Activated CD8-positive, alpha-beta memory T cell treated with anti-CD3 and anti-CD28 coated beads for 4 hours (primary cell): ENCODE measurements at regions not wholly inside any gene's neighbourhood (a gene's known extent, or its start where the extent isn't known, plus 50 kb on each side); places are given as distances from the start of the nearest gene placed in this dataset.
"Not testable (repeated sequence)": the region's sequence is repeated elsewhere in the genome, so short reads cannot be mapped to it uniquely, and the experiment has no call there.

ENCODE experiments used
- DNase-seq, 2 donors: peaks; one replicate each; pipeline ENCODE4 v3.0.0-alpha.2; 2020; ENCODE audit warnings: low read depth in 2 of 2

- DNase-seq = no peak
Observed at GRCh38 chr1:221998781-221999180, 256.9 kb upstream of the DUSP10 start.

GRCh38 chr1:221998186-221998612 lies 256.3 kb upstream of the DUSP10 start:
- no peak for DNase-seq

GRCh38 chr1:221997012-221997411 lies 255.1 kb upstream of the DUSP10 start:
- DNase-seq = not testable (repeated sequence)

GRCh38 chr1:221994939-221995338 lies 253.1 kb upstream of the DUSP10 start:
- DNase-seq = no peak

- no peak for DNase-seq
Observed at GRCh38 chr1:221994274-221994698, 252.4 kb upstream of the DUSP10 start.

- DNase-seq = no peak
Observed at GRCh38 chr1:221993444-221993948, 251.6 kb upstream of the DUSP10 start.

GRCh38 chr1:221992427-221992826 lies 250.5 kb upstream of the DUSP10 start:
- no peak for DNase-seq

- no peak for DNase-seq
Observed at GRCh38 chr1:221991221-221991620, 249.3 kb upstream of the DUSP10 start.

GRCh38 chr1:221989741-221990140 lies 247.9 kb upstream of the DUSP10 start:
- DNase-seq = no peak

- DNase-seq = no peak
Observed at GRCh38 chr1:221988829-221989228, 246.9 kb upstream of the DUSP10 start.

- no peak for DNase-seq
Observed at GRCh38 chr1:221987860-221988520, 246.1 kb upstream of the DUSP10 start.

GRCh38 chr1:221983444-221983843 lies 241.6 kb upstream of the DUSP10 start:
- no peak for DNase-seq

GRCh38 chr1:221981461-221981860 lies 239.6 kb upstream of the DUSP10 start:
- no peak for DNase-seq

GRCh38 chr1:221979444-221980032 lies 237.6 kb upstream of the DUSP10 start:
- no peak for DNase-seq

GRCh38 chr1:221978631-221979334 lies 236.9 kb upstream of the DUSP10 start:
- not testable (repeated sequence) for DNase-seq

- DNase-seq = not testable (repeated sequence)
Observed at GRCh38 chr1:221973787-221974186, 231.9 kb upstream of the DUSP10 start.

GRCh38 chr1:221972276-221973235 lies 230.7 kb upstream of the DUSP10 start:
- no peak for DNase-seq

- DNase-seq = not testable (repeated sequence)
Observed at GRCh38 chr1:221971035-221971434, 229.1 kb upstream of the DUSP10 start.

GRCh38 chr1:221969298-221969858 lies 227.5 kb upstream of the DUSP10 start:
- not testable (repeated sequence) for DNase-seq

- DNase-seq = not testable (repeated sequence)
Observed at GRCh38 chr1:221967538-221967937, 225.6 kb upstream of the DUSP10 start.

GRCh38 chr1:221966888-221967287 lies 225.0 kb upstream of the DUSP10 start:
- not testable (repeated sequence) for DNase-seq
